C4-2B (cell line): ENCODE measurements at regions not wholly inside any gene's neighbourhood (a gene's known extent, or its start where the extent isn't known, plus 50 kb on each side); places are given as distances from the start of the nearest gene placed in this dataset.

Experiments
- H3K27ac ChIP-seq: fragments of 450-650 bp; 2 replicates; pipeline ENCODE4 v1.5.1; 2017
- CTCF ChIP-seq: fragments of 450-650 bp; conservative IDR thresholded peaks from 2 replicates; pipeline ENCODE4 v1.5.1; 2017; ENCODE audit warnings: mild to moderate bottlenecking
- ZFX ChIP-seq: fragments of 450-650 bp; IDR thresholded peaks from 2 replicates; pipeline ENCODE4 v1.6.1; 2017

- no peak overlapping the region for H3K27ac ChIP-seq
- no peak for TF ChIP-seq ZFX
- no peak for TF ChIP-seq CTCF
These were observed 1301.5 kb upstream of the ATXN8OS start for GRCh38 chr13:68806125-68806524.

- no peak for TF ChIP-seq CTCF
- TF ChIP-seq ZFX: no peak
These were observed 1323.4 kb upstream of the ATXN8OS start for GRCh38 chr13:68784275-68784674.

GRCh38 chr13:68759617-68760016 lies 1348.0 kb upstream of the ATXN8OS start:
- TF ChIP-seq CTCF (no peak), ZFX (no peak)
- no peak overlapping the region for H3K27ac ChIP-seq

More at GRCh38 chr13:68784275-68784674, 1323.4 kb upstream of the ATXN8OS start:
- no peak overlapping the region for H3K27ac ChIP-seq

DNA sequence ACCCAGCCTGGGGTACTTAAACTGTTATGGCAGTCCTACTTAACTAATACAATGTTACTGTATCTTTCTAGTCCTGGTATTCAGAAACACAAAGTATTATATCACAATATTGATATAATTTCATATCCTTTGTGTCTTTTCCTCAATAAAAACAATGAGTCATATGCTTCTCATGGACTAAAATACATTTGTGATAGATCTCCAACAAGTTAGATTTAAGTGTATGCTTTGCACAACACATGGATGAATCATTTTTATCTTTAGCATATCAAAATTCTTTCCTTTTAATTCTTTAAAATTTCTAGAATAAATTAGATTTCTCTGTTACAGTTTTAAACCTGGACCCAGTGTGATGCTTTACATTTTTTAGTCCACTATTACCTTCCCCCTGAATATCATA lies 1357.8 kb upstream of the ATXN8OS start:
- H3K27ac ChIP-seq: no peak overlapping the region

DNA sequence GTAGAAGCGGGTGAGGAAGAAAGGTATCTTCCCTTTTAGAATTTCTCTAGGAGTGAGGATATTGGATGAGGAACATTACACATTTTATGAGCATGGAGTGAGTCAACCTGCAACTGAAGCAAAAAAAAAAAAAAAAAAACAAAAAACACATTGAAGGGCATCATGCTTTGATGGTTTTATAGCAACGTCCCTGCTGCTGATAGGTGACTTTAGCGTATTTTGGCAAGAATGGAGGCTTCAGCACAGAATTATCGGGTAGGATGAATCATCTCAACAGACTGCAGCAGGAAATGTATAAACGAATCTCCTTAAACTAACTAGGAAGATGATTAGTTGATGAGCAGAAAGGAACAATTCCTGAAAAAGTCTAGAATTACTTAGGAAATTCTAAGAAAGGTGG lies 1359.6 kb upstream of the ATXN8OS start:
- H3K27ac ChIP-seq: no peak overlapping the region
- TF ChIP-seq ZFX: no peak
- no peak for TF ChIP-seq CTCF

More for the DNA sequence above, 1357.8 kb upstream of the ATXN8OS start:
- TF ChIP-seq CTCF (no peak), ZFX (no peak)

DNA sequence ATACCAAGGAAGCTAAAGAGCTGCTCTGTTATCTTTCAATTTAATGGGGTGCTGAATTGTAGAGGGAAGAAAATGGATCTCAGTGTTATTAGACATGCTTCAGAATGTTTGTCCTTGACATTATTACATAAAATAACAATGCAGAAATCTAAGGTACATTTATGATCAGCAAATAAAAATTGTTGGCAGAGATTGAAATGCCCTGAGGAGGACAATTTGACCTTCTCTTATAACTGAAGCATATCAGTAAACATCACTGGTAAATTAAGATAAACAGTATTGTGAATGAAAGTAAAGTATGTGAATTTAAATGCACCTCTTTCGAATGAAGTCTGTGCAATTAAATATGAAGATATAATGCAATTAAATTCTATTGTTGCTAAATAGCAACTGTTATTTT lies 1362.1 kb upstream of the ATXN8OS start:
- TF ChIP-seq ZFX: no peak
- TF ChIP-seq CTCF: no peak
- H3K27ac ChIP-seq: no peak overlapping the region

DNA sequence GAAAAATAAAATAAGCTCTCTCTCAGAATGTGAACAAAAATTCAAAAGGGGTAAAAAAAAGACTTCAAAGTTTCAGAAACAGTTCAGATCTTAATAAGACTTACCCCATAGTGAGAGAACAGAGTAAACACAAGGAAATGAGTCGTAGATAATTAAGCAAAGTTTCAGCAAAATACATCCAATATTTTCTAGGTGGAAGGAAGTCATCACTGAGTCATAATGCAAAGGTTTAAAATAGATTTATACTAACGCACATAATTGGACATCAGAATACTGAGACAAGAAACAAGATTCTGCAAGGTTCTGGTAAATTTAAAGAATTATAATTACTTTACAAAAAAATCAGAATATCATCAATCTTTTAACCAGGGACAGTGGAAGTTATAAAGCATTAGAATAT lies 1370.7 kb upstream of the ATXN8OS start:
- TF ChIP-seq CTCF (no peak), ZFX (no peak)
- H3K27ac ChIP-seq: no peak overlapping the region
